A172 (cell line): ENCODE measurements at regions not wholly inside any gene's neighbourhood (a gene's known extent, or its start where the extent isn't known, plus 50 kb on each side); places are given as distances from the start of the nearest gene placed in this dataset.
"Not testable (repeated sequence)": the region's sequence is repeated elsewhere in the genome, so short reads cannot be mapped to it uniquely, and the experiment has no call there.

Experiments
- DNase-seq: peaks from one replicate; pipeline ENCODE4 v3.0.0-alpha.2; 2015; ENCODE audit warnings: low spot score

- no peak for DNase-seq
Observed at GRCh38 chr13:72586518-72586917, 140.9 kb downstream of the MZT1 start.

GRCh38 chr13:72585254-72585653, 142.2 kb downstream of the MZT1 start:
- no peak for DNase-seq

- DNase-seq, result no peak
Observed at GRCh38 chr13:72571191-72571590, 156.2 kb downstream of the MZT1 start.

GRCh38 chr13:72570019-72570418, 157.4 kb downstream of the MZT1 start:
- no peak for DNase-seq

- no peak for DNase-seq
Observed at GRCh38 chr13:72567566-72567965, 159.9 kb downstream of the MZT1 start.

GRCh38 chr13:72566526-72566925, 160.9 kb downstream of the MZT1 start:
- no peak for DNase-seq

GRCh38 chr13:72565893-72566292, 161.5 kb downstream of the MZT1 start:
- DNase-seq, result peak; percentile 12

- no peak for DNase-seq
Observed at GRCh38 chr13:72562686-72563085, 164.7 kb downstream of the MZT1 start.

GRCh38 chr13:72561791-72562190, 165.6 kb downstream of the MZT1 start:
- DNase-seq, result no peak

GRCh38 chr13:72559716-72560115, 167.7 kb downstream of the MZT1 start:
- DNase-seq, result no peak

GRCh38 chr13:72556945-72557344, 170.5 kb downstream of the MZT1 start:
- no peak for DNase-seq

GRCh38 chr13:72555601-72556000, 171.8 kb downstream of the MZT1 start:
- DNase-seq, result no peak

GRCh38 chr13:72552731-72553130, 174.7 kb downstream of the MZT1 start:
- DNase-seq, result no peak

GRCh38 chr13:72545895-72546294, 181.5 kb downstream of the MZT1 start:
- DNase-seq, result not testable (repeated sequence)

- DNase-seq, result no peak
Observed at GRCh38 chr13:72545030-72545719, 182.3 kb downstream of the MZT1 start.

GRCh38 chr13:72544042-72544441, 183.4 kb downstream of the MZT1 start:
- DNase-seq, result no peak

- no peak for DNase-seq
Observed at GRCh38 chr13:72542241-72542640, 185.2 kb downstream of the MZT1 start.

- DNase-seq, result no peak
Observed at GRCh38 chr13:72541674-72542073, 185.8 kb downstream of the MZT1 start.

- DNase-seq, result no peak
Observed at GRCh38 chr13:72540881-72541280, 186.5 kb downstream of the MZT1 start.

- no peak for DNase-seq
Observed at GRCh38 chr13:72539925-72540324, 187.5 kb downstream of the MZT1 start.

GRCh38 chr13:72537782-72538181, 189.6 kb downstream of the MZT1 start:
- no peak for DNase-seq

- no peak for DNase-seq
Observed at GRCh38 chr13:72537395-72537780, 190.0 kb downstream of the MZT1 start.

- DNase-seq, result no peak
Observed at GRCh38 chr13:72536714-72537394, 190.6 kb downstream of the MZT1 start.
